GM21526 (cell line): ENCODE measurements at regions not wholly inside any gene's neighbourhood (a gene's known extent, or its start where the extent isn't known, plus 50 kb on each side); places are given as distances from the start of the nearest gene placed in this dataset.

Experiments
- ATAC-seq: cut with Tn5 transposase; IDR thresholded peaks from one replicate; pipeline ENCODE4 v1.9.1; 2021; ENCODE audit warnings: moderate library complexity; ENCODE audit not compliant: unreplicated experiment, low FRiP score

DNA sequence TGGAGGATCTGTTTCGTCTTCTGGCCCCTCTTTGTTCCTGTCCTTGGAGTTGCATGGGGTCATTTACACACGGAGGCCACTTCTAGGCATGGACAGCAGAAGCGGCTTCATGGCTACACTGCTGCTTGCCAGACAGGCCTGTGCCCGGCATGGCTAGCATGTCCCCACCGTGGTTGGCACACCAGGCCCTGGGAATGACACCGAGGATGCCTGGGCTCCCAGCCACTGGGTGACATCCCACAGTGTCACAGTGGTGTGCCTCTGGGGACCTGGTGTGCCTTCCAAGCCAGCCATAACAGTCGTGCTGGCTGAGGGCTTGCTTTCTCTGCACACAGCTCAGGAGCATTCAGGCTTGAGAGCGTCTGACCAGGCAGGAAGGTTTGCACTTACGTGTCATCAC is 910.1 kb downstream of the TBC1D22A start:
- no peak for ATAC-seq

DNA sequence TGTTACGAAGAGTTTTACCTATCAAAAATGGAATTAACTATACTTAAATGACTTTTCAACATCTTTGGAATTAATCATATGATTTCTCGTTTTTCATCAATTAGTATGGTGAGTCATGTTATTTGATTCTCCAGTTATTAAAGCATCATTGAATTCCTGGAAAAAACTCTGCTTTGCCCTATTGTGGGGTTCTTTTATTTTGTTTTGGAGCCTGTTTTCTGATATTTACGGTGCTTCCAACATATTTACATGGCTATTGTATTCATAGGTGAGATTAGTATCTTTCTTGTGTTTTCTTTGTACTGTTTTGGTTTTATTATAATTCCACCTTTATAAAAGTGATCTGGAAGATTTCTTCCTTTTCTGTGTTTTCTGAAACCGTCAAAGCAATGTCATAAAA is 902.7 kb downstream of the TBC1D22A start:
- ATAC-seq, result no peak

DNA sequence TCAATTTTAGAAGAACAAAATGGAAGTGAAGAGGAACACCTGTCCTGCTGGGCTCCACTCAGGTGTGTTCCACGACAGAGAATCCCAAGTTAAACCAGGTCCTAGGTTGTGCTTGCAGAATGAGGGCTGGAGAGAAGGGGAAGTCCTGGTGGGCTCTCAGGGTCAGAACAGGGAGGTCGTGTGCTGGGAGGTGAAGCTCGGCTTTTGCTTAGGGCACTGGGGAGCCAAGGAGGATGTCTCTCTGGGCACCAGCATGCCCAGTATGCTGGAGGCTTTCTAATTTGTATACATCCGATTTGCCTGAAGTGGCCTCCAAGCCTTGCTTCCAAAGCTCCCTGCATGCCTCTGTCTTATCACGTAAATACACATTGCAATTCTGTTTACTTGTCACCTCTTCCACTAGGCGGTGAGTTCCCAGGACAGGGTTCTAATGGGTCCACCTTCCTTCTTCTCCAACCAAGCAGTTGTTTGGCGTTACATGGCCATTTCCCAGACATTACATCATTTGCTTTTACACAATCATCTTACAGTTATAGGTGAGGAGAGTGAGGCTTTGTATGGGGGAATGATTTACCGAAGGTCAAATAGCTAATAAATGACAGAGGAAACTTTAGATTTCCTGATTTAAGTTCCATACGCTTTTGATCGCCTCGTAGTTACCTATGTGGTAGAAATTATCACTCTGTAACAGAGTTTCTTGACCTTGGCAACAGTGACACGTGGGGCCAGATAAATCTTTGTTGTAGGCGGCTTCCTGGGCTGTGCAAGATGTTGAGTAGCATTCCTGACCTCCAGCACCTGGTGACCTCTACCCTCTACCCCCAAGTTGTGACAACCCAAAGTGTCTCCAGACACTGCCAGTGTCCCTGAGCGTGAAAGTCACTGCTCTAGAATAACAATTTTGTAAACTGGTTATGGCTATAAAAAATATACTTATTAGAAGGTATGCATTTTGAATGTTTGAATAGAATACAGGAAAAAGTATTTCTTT is 901.5 kb downstream of the TBC1D22A start:
- no peak for ATAC-seq

DNA sequence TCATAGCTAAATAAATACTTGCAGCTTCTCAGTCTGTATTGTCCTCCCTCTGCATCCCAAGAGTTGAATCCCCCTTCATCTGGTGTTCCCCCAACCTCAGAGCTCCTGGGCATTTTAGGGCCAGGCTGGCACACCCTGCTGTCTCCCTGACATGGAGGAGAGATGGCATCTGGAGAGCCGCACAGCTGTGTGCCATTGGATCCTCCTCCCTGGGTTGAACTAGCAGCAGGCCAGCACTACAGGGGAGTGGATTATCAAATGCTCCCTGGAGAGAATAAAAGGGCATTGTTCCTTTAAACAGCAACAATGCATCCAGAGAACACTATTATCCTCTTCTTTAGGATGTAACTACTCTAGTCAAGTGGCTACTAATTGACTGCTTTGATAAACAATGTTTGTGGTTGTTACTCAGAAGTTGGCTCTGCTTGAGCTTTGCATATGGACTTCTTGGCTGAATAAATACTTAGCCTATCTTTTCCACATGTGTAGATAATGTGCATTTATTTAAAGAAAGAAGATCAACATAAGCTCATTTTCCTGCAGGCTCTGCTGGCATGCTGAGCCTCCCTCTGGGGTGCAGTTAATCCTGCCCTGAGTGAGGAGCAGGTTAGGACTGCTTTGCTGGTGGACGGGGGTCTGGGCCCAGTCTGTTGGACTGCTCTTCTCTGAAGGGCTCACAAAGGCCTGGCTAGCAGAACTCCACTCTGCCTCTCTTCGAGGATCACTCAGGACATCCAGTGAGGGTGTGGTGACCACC is 897.2 kb downstream of the TBC1D22A start:
- ATAC-seq, result no peak

DNA sequence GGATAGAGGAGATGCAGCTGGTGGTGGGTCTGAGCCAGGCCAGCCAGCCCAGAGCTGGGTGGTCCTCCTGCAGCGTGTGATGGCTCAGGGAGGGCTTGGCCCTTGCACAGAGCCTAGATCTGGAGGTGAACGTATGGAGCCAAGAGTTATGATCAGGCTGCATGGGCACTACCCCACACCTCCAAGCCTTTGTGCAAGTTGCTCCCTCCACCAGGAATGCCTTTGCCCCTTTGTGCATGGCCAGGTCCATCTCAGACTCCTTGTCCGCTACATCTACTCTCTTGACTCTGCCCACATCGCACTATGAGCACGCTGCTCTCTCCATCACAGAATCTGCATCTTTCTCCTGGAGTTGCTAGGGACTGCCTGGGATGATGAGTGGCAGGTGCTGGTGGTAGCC is 895.7 kb downstream of the TBC1D22A start:
- ATAC-seq, result no peak

DNA sequence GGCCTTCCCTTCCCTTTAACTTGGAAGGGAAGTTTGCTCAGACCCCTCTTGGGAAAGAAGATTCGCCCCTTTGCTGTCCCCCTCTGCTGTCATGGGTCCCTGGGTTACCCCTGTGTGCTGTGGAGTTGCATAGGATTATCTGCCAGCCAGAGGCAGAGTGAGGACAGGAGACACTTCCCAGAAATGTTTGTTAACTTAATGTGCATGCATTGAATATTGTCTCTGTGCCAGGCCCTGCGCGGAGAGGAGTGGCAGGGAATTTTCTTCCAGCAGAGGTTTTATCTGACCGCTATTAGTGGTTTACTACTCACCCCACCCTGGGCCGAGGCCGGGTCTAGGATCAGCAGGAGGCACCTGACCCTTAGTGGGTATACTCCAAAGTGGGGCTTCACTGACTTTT is 894.8 kb downstream of the TBC1D22A start:
- ATAC-seq, result no peak

DNA sequence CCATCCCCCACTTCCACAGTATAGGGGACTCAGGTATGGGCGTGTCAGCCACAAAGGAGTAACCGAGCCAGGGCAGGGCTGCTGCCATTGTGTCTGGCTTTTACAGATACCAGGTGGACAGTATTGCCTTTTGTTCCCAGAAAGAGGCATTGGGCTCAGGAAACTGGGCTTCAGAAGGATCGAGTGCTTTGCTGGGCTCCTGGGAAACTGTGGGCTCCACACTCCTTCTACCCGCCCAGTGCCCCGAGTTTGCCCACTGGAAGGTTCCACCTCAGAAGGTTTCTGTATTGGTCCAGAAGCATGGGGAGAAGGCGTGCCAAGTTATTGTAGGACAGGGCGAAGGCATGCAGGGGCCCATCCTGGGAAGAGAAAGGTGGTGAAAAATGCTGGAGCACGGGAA is 894.4 kb downstream of the TBC1D22A start:
- ATAC-seq, result no peak

DNA sequence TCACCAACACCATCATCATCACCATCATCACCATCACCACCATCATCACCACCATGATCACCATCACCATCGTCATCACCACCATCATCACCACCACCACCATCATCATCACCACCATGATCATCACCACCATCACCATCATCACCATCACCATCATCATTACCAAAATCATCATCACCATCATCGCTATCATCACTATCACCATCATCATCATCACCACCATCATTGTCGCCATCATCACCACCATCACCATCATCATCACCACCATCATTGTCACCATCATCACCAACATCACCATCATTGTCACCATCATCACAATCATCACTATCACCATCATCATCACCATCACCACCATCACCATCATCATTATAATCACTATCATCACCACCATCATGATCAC is 893.5 kb downstream of the TBC1D22A start:
- no peak for ATAC-seq

DNA sequence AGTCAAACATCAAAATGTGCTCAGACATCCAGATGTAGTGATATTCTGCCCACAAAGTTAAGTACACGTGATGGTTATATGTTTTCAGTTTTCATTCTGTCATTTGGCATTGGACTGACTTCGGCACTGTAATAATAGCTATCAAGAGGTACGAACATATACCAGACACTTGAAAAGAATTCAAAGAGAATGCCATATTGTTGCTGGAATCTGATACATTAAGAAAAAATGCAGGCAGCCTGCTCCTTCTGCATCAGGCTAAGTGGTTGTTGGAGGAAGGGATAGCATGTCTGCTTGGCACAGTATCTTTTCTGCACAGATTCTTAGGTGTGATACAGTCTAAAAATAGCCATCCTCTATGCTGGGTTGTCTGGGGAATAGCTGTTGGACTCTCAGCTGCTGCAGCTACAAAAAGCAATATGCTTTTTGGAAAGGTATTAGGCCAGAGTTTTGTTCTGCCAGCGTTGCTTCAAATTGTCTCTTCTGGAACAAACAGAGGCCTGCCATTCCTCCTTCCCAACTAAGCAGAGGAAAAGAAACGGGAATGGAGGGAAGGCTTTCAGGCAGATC is 892.6 kb downstream of the TBC1D22A start:
- ATAC-seq, result no peak

DNA sequence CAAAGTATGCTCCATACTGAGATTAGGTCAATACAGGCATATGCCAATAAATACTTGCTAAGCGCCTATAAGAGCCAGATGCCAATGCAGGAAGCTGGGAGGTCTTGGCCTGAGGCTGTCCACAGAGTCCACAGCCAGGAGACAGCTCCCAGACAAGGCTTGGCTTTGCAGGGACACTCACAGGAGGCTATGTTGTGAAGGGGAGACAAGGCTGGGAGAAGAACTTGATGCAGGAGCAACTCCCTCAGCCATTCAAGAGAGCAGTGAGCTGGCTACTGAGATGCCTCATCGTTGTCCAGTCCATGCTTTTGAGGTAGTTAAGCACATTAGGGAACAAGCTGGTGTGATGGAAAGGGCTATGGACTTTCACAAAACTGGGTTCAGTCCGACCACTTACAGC is 891.5 kb downstream of the TBC1D22A start:
- ATAC-seq, result no peak

DNA sequence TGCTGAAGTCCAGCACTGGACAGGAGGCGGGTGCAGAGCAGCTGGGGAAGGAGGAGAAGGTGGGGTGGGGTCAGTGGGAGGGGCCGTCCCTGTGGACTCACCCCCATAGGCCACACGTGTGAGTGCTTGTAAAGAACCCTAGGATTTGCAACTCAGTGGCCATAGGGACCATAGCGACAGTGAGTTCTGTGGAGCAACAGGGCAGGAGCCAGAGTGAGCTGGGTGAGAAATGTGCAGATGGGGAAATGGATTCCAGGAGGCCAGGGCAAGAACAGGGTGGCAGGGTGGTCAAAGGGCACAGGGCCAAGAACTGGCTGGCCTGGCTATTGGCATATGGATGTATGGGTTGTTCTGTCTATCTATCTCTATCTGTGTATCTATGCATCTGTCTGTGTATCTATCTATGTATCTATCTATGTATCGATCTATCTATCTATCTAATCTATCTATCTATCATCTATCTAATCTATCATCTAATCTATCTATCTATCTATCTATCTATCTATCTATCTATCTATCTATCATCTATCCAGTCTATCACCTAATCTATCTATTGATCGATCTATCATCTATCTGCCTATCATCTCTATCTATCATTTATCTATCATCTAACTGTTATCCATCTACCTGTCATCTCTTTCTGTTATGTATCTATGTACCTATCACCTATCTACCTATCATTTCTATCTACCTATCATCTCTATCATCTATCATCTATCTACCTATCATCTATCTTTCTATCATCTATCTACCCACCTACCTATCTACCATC is 889.0 kb downstream of the TBC1D22A start:
- no peak for ATAC-seq

DNA sequence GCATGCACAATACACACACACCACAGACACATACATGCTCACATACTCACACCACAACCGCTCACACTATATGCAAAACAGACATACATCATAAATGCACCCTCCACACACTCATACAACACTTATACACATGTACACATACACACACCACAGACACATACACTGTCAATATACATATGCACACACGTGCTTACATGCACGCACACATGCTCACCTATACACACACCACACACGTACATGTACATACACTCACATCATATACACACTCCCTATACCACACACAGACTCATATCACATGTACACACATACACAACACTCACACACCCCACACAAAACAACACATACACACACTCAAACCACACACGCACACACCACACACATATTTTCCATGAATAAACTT is 885.3 kb downstream of the TBC1D22A start:
- no peak for ATAC-seq

DNA sequence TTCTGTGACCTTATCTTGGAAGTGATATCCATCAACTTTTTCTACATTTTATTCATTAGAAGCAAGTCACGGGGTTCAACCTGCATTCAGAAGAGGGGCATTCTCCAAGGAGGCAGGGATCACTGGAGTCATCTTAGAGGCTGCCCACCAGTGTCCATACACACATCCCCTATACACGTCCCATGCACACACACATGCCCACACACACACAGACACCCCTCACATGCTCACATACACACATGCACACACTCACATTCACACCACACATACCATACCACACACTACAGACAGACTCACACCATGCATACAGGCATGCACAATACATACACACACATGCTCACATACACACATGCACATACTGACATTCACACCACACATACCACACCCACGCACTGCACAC is 884.7 kb downstream of the TBC1D22A start:
- no peak for ATAC-seq

DNA sequence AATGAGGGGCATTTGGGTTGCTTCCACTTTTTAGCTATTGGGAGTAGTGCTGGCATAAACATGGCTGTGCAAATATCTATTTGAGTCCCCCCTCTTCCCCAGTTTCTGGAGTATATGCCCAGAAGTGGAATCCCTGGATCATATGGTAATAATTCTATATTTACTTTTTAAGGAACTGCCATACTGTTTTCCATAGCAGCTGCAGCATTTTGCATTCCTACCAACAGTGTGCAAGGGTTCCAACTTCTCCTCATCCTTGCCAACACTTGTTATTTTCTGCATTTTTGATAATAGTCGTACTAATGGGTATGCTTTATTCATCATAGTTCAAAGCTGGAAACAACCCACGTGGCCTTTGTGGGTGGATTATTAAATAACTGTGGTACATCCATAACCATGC is 883.5 kb downstream of the TBC1D22A start:
- ATAC-seq, result no peak

DNA sequence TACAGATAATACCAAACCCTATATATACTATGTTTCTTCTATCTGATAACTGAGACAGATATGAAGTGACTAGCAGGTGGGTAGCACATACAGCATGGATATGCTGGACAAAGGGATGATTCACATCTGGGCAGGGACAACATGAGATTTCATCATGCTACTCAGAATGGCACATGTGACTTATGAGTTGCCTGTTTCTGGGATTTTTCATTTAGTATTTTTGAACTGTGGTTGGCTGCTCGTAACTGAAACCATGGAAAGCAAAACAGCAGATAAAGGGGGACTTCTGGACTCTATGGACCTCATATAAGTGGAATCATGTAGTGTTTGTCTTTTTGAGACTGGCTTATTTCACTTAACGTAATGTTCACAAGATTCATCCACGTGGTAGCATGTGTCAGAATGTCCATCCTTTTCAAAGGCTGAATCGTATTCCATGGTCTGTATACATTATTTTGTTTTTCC is 883.0 kb downstream of the TBC1D22A start:
- ATAC-seq, result no peak

DNA sequence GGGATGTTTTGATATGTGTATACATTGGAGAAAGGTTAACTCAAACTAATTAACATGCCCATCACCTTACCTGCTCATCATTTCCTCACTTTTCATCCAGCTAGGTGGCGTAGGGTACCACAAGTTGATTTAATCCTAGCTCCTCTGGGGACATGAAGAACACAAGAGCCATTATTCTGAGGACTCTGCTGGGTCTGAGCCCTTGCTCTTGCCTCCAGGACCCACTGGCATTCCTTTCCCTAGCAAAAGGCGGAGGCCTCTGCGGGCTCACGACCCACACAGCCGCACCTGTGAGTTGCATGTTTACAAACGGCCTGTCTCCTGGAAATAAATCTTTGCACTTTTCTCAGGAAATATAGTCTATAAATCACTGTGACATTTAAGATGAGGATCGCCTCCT is 871.9 kb downstream of the TBC1D22A start:
- no peak for ATAC-seq

DNA sequence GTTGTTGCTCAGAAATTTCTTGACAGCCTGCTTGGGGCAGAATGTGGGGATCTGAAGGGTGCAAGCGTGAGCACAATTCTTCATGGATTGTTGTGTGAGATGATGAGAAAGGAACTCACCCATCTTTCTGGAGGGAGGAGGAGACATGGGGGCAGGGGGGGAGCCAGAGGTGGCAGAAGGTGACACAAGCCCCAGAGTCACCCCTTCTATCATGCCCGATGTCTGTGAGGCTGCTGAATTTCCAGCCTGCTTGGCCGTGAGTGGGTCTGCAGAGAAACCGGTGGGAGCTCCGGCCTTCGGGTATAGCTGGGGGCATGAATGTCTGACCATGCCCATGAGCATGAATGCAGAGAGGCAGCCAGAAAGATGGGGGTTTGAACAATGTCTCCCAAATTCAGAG is 870.7 kb downstream of the TBC1D22A start:
- ATAC-seq, result no peak

DNA sequence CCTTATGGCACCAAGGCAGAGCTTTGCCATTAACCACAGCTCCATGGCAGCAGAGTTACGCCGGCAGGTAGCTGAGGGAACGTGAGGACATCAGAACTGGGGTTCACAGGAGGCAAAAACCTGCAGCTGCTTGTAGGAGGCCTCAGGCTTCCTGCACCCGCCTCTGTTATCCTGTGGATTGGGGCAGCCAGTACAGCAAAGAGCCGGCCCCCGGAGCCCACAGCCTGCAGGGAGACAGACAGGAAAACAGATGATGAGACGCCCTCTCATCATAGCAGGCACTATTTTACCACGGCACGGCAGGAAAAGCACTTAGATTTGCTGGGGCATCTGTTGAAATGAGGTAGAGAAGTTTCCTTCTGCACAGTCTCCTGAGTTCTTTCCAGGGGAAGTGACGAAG is 870.3 kb downstream of the TBC1D22A start:
- no peak for ATAC-seq

DNA sequence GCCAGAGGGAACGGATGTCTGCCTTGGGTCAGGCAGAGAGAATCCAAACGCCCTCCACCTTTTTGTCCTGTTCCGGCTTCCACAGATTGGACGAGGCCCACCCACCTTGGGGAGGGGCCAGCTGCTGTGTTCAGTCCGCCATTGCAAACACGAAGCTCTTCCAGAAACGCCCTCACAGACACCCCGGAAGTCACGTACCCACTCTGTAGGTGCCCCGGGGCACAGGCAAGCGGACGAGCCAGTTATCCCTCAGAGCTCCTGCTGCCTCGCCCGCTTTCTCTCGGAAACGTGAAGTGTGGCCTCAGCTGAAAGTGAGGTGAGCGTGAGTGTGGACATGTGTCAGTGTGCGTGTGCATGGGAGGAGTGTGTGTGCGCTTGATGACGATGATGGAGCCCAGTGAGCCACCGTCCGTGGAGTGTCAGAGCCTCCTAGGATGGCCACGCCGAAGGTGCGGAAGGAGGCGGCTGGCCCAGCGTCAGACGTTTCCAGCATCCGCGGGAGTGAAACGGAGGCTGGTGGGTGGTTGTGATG is 869.2 kb downstream of the TBC1D22A start:
- no peak for ATAC-seq
